MM.1S (cell line): ENCODE measurements at regions not wholly inside any gene's neighbourhood (a gene's known extent, or its start where the extent isn't known, plus 50 kb on each side); places are given as distances from the start of the nearest gene placed in this dataset.
"Not testable (repeated sequence)": the region's sequence is repeated elsewhere in the genome, so short reads cannot be mapped to it uniquely, and the experiment has no call there.

Experiments used
- DNase-seq: peaks from one replicate; pipeline ENCODE4 v3.0.0-alpha.2; 2015
- H2AFZ ChIP-seq: fragments of 300-600 bp; sonication (generic); 2 replicates; pipeline ENCODE4 v1.6.0; 2016; ENCODE audit warnings: antibody characterized with exemption, low read length
- H3F3A ChIP-seq: fragments of 300-600 bp; sonication (generic); 2 replicates; pipeline ENCODE4 v1.6.1; 2016; ENCODE audit warnings: mild to moderate bottlenecking, antibody characterized with exemption, low read length, moderate library complexity, mixed read lengths; ENCODE audit not compliant: insufficient read depth
- H3K27ac ChIP-seq: fragments of 300-600 bp; sonication (generic); 2 replicates; pipeline ENCODE4 v1.5.1; 2016; ENCODE audit warnings: mild to moderate bottlenecking, low read length
- H3K27me3 ChIP-seq: fragments of 300-600 bp; sonication (generic); replicated peaks from 2 replicates; pipeline ENCODE4 v1.6.0; 2016; ENCODE audit warnings: low read length; ENCODE audit not compliant: insufficient read depth
- H3K36me3 ChIP-seq: fragments of 300-600 bp; sonication (generic); replicated peaks from 2 replicates; pipeline ENCODE4 v1.6.1; 2016; ENCODE audit warnings: mild to moderate bottlenecking, low read length, mixed read lengths; ENCODE audit not compliant: insufficient read depth
- H3K4me1 ChIP-seq: fragments of 300-600 bp; sonication (generic); 2 replicates; pipeline ENCODE4 v1.6.1; 2016; ENCODE audit warnings: low read length, mixed read lengths
- H3K4me2 ChIP-seq: fragments of 300-600 bp; sonication (generic); 2 replicates; pipeline ENCODE4 v1.6.0; 2016; ENCODE audit warnings: low read depth, low read length
- H3K4me3 ChIP-seq: fragments of 300-600 bp; sonication (generic); 2 replicates; pipeline ENCODE4 v1.5.1; 2016; ENCODE audit warnings: low read length, mixed read lengths
- H3K79me2 ChIP-seq: fragments of 300-600 bp; sonication (generic); 2 replicates; pipeline ENCODE4 v1.6.1; 2016; ENCODE audit warnings: mixed run types, low read length, mixed read lengths
- H3K9ac ChIP-seq: fragments of 300-600 bp; sonication (generic); 2 replicates; pipeline ENCODE4 v1.6.1; 2016; ENCODE audit warnings: low read length, mixed read lengths
- H3K9me2 ChIP-seq: fragments of 300-600 bp; sonication (generic); replicated peaks from 2 replicates; pipeline ENCODE4 v1.6.1; 2016; ENCODE audit warnings: mild to moderate bottlenecking, low read length, mixed read lengths; ENCODE audit not compliant: insufficient read depth
- H3K9me3 ChIP-seq: fragments of 300-600 bp; sonication (generic); replicated peaks from 2 replicates; pipeline ENCODE4 v1.6.1; 2016; ENCODE audit warnings: mild to moderate bottlenecking, low read length, mixed read lengths; ENCODE audit not compliant: insufficient read depth
- H4K20me1 ChIP-seq: fragments of 300-600 bp; sonication (generic); 2 replicates; pipeline ENCODE4 v1.6.1; 2016; ENCODE audit warnings: mild to moderate bottlenecking, low read length, moderate library complexity, mixed read lengths; ENCODE audit not compliant: insufficient read depth
- CTCF ChIP-seq: fragments of 300-600 bp; sonication (generic); IDR thresholded peaks from 2 replicates; pipeline ENCODE4 v1.5.1; 2016; ENCODE audit warnings: antibody characterized with exemption, low read length, mixed read lengths
- EZH2 ChIP-seq: fragments of 300-600 bp; sonication (generic); optimal IDR thresholded peaks from 2 replicates; pipeline ENCODE3; 2017; ENCODE audit warnings: low read depth, mild to moderate bottlenecking, antibody characterized with exemption, low read length, mixed read lengths
- EZH2phosphoT487 ChIP-seq: fragments of 300-600 bp; sonication (generic); IDR thresholded peaks from 2 replicates; pipeline ENCODE4 v1.6.1; 2018; ENCODE audit warnings: antibody characterized with exemption, low read length

- H2AFZ ChIP-seq: no peak overlapping the region
- no peak overlapping the region for H3K9ac ChIP-seq
- no peak overlapping the region for H3K27ac ChIP-seq
- no peak for DNase-seq
- no peaks in the 10 kb centered on the region for H4K20me1 ChIP-seq
- H3K9me2 ChIP-seq: no peaks in the 10 kb centered on the region
- TF ChIP-seq EZH2phosphoT487 (no peak), CTCF (no peak), EZH2 (no peak)
- H3K4me2 ChIP-seq: no peak overlapping the region
- no peaks in the 10 kb centered on the region for H3K79me2 ChIP-seq
- H3F3A ChIP-seq: no peaks in the 10 kb centered on the region
- no peaks in the 10 kb centered on the region for H3K36me3 ChIP-seq
- H3K4me3 ChIP-seq: no peak overlapping the region
- H3K9me3 ChIP-seq: no peaks in the 10 kb centered on the region
- H3K4me1 ChIP-seq: no peaks in the 10 kb centered on the region
- no peaks in the 10 kb centered on the region for H3K27me3 ChIP-seq
Measured at GRCh38 chr7:91435381-91436059, 171.3 kb downstream of the FZD1 start.

DNA sequence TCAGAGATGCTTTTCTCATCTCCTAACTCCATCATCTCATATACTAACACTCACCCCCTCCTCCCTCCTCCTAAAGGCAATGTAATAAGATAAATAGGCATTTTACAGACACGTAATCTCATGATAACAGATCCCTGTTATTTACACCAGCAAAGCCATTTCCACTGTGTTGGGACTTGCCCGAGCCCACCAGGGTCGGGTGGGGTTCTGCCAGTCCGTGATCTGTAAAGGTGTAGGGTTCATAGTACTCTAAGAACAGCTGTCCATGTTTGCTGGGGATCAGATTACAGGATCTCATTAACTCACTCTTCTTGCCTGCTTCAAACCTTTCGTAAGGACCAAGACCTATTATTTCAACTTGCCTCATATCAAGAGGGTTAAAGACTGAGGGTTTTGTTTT, 172.4 kb downstream of the FZD1 start:
- H3F3A ChIP-seq: no peaks in the 10 kb centered on the region
- H2AFZ ChIP-seq: no peak overlapping the region
- no peak overlapping the region for H3K4me3 ChIP-seq
- DNase-seq: no peak
- H3K36me3 ChIP-seq: no peaks in the 10 kb centered on the region
- no peaks in the 10 kb centered on the region for H3K79me2 ChIP-seq
- H3K27me3 ChIP-seq: no peaks in the 10 kb centered on the region
- no peak overlapping the region for H3K4me2 ChIP-seq
- no peak for TF ChIP-seq CTCF
- no peak for TF ChIP-seq EZH2
- no peak for TF ChIP-seq EZH2phosphoT487
- no peak overlapping the region for H3K27ac ChIP-seq
- H3K9me2 ChIP-seq: no peaks in the 10 kb centered on the region
- no peaks in the 10 kb centered on the region for H3K4me1 ChIP-seq
- no peaks in the 10 kb centered on the region for H4K20me1 ChIP-seq
- no peaks in the 10 kb centered on the region for H3K9me3 ChIP-seq
- no peak overlapping the region for H3K9ac ChIP-seq

- not testable (repeated sequence) for H3K9me2 ChIP-seq, H4K20me1 ChIP-seq, H2AFZ ChIP-seq, H3K27me3 ChIP-seq, H3K9me3 ChIP-seq, H3K4me3 ChIP-seq, H3K9ac ChIP-seq, H3F3A ChIP-seq, H3K36me3 ChIP-seq, DNase-seq, H3K79me2 ChIP-seq, H3K27ac ChIP-seq, H3K4me1 ChIP-seq, H3K4me2 ChIP-seq
Measured at GRCh38 chr7:91440198-91440597, 176.0 kb downstream of the FZD1 start.

- Histone ChIP-seq H3K27me3 (no peaks in the 10 kb centered on the region), H3K36me3 (no peaks in the 10 kb centered on the region), H3F3A (no peaks in the 10 kb centered on the region), H3K27ac (no peak overlapping the region), H4K20me1 (no peaks in the 10 kb centered on the region), H3K9me2 (no peaks in the 10 kb centered on the region), H3K4me3 (no peak overlapping the region), H3K79me2 (no peaks in the 10 kb centered on the region), H3K4me2 (no peak overlapping the region), H3K4me1 (no peaks in the 10 kb centered on the region), H2AFZ (no peak overlapping the region), H3K9me3 (no peaks in the 10 kb centered on the region), H3K9ac (no peak overlapping the region)
- DNase-seq: no peak
- TF ChIP-seq EZH2phosphoT487 (no peak), EZH2 (no peak), CTCF (no peak)
Measured at GRCh38 chr7:91443862-91444261, 179.6 kb downstream of the FZD1 start.
